GM20000 (cell line): ENCODE measurements at regions not wholly inside any gene's neighbourhood (a gene's known extent, or its start where the extent isn't known, plus 50 kb on each side); places are given as distances from the start of the nearest gene placed in this dataset.

Experiments
- DNase-seq: peaks from one replicate; pipeline ENCODE4 v3.0.0; 2012; ENCODE audit warnings: low spot score
- TF ChIP-seq, protein P1 (sequence below): IDR thresholded peaks from 2 replicates; pipeline ENCODE4 v1.5.1; 2012; ENCODE audit warnings: mild to moderate bottlenecking, control low read depth; ENCODE audit errors: extremely low read depth, missing control alignments

- TF ChIP-seq, protein P1, sequence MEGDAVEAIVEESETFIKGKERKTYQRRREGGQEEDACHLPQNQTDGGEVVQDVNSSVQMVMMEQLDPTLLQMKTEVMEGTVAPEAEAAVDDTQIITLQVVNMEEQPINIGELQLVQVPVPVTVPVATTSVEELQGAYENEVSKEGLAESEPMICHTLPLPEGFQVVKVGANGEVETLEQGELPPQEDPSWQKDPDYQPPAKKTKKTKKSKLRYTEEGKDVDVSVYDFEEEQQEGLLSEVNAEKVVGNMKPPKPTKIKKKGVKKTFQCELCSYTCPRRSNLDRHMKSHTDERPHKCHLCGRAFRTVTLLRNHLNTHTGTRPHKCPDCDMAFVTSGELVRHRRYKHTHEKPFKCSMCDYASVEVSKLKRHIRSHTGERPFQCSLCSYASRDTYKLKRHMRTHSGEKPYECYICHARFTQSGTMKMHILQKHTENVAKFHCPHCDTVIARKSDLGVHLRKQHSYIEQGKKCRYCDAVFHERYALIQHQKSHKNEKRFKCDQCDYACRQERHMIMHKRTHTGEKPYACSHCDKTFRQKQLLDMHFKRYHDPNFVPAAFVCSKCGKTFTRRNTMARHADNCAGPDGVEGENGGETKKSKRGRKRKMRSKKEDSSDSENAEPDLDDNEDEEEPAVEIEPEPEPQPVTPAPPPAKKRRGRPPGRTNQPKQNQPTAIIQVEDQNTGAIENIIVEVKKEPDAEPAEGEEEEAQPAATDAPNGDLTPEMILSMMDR, result no peak
- DNase-seq, result no peak
Observed at GRCh38 chr1:208974717-208975116, 608.8 kb upstream of the CAMK1G start.

DNA sequence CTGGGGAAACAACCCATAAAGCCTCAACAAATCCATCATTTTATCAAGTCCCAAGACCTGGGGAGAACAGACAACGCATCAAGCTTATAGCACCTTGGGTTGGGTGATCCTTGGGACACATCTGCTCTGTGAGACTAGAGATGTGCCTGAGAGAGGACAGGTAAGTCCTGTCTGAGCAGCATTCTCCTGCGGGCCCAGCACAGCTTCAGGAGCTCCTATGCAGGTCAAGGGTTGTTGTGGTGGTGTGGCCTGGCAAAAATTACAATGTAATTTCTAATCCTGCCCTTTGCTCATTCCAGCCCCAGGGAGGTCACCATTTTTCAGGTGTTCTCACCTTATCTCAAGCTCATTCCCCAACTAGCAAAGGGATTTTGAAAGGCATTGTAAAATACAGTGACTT lies 608.1 kb upstream of the CAMK1G start:
- TF ChIP-seq, protein P1, result no peak
- no peak for DNase-seq

DNA sequence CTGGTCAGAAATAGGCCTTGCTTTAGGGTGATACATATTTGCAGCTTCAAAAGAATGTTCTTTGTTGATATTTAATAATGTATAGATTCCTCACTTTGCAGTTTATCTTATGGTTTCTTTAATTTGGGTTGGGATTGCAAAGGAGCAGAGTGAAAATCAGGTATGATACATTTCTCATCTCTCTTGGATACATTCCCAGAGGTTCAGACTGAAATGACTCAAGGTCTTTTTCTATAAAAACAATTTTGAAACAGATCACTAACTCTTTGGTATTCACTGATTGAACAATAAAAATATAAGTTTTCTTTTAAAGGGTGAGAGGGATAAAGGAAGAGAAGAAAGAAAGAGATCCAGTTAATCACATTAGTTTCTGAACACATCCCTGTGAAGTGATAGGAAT lies 606.5 kb upstream of the CAMK1G start:
- DNase-seq, result no peak
- TF ChIP-seq, protein P1, result no peak

DNA sequence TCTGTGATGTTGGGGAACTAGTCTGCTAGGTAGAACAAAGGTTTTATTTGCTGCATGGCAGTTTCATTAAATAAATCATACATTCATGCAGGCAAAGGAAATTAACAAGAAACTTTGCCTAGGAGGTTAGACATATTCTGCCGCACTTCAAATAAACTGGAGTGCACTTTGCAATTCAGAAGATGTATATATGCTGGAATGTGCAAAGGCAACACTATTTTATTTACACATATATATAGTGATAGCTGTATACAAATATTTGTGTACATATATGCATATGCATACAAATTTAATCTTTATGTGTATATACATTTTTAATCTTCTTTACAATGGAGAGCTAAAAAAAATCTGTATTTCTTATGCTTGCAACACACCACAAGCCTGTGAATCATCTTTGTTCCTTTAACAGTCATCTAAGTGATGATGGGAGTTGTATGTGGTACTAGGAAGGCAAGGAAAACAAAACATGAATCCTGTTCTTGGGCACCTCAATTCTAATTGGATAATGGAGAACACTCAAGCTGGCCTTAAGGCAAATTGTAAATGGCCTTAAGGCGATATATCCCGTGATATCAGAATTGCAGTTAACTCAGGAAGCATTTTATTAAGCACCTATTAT lies 605.8 kb upstream of the CAMK1G start:
- no peak for DNase-seq
- TF ChIP-seq, protein P1, result no peak

GRCh38 chr1:208979776-208980175 lies 603.7 kb upstream of the CAMK1G start:
- no peak for DNase-seq
- TF ChIP-seq, protein P1, result no peak

- TF ChIP-seq, protein P1, result no peak
- DNase-seq, result no peak
Observed at GRCh38 chr1:208980605-208981004, 602.9 kb upstream of the CAMK1G start.

DNA sequence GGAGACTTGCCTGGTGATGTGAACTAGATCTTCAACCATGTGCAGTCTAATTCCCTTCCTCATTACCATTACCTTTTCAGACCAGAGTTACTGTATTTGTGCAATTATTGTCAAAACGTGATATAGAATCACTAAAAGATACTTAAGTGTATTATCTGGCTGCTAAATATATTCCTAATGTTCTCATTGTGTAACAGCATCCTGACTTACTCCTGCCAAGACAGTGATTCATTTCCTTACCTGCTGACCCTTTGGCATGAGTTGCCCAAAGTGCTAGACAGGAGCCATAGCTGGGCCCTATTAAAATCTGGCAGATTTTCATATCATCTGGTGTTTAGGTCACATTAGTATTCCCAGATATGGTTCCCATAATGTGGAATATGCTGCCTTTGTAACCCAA lies 598.3 kb upstream of the CAMK1G start:
- TF ChIP-seq, protein P1, result no peak
- no peak for DNase-seq
